A549 (cell line): ENCODE measurements at regions not wholly inside any gene's neighbourhood (a gene's known extent, or its start where the extent isn't known, plus 50 kb on each side); places are given as distances from the start of the nearest gene placed in this dataset.

Experiments used
- ATAC-seq, 2 experiments: fragments of 200-7000 bp in 1 of 2; fragments of >200 bp in 1 of 2; cut with Nextera tagmentation in 1 of 2; cut with Tn5 transposase in 1 of 2; 3 replicates each; pipeline versions ENCODE4 v1.8.0 to v1.9.1; 2018 to 2020; ENCODE audit warnings: mild to moderate bottlenecking in 1 of 2, moderate library complexity in 1 of 2
- CTCF ChIA-PET: fragments of 300-600 bp; sonication (Branson Sonifier 250); formaldehyde crosslinking; extraction: SDS; loops from one replicate; lab custom pipeline; 2021; ENCODE audit warnings: antibody characterized with exemption, inconsistent platforms; lab: Yijun Ruan, JAX
- POLR2A ChIA-PET: fragments of 350-600 bp; formaldehyde crosslinking; extraction: SDS; loops from one replicate; lab custom pipeline; 2021; ENCODE audit warnings: antibody characterized with exemption, inconsistent platforms; lab: Yijun Ruan, JAX
- DNase-seq, 2 experiments: peaks; one replicate each; pipeline versions ENCODE4 v3.0.0 to v3.0.0-alpha.2; 2011 to 2016; ENCODE audit warnings: low read depth in 1 of 2, low spot score in 1 of 2
- FAIRE-seq: peaks from 2 replicates; lab custom pipeline; 2011; peaks lifted over from hg19 to GRCh38; lab: Jason Lieb, UNC
- H3K27ac ChIP-seq, 2 experiments: fragments of >200 bp; sonication (Bioruptor Twin); formaldehyde crosslinking; 3 replicates each; pipeline ENCODE4 v1.5.1; 2016 to 2017
- H3K4me1 ChIP-seq: fragments of >200 bp; sonication (Bioruptor Twin); formaldehyde crosslinking; 3 replicates; pipeline ENCODE4 v1.6.1; 2016
- H3K4me2 ChIP-seq: fragments of >200 bp; sonication (Bioruptor Twin); formaldehyde crosslinking; 3 replicates; pipeline ENCODE4 v1.6.1; 2016
- H3K4me3 ChIP-seq: fragments of >200 bp; sonication (Bioruptor Twin); formaldehyde crosslinking; 3 replicates; pipeline ENCODE4 v1.5.1; 2016
- H3K9me3 ChIP-seq: fragments of >200 bp; sonication (Bioruptor Twin); formaldehyde crosslinking; 3 replicates; pipeline ENCODE4 v1.6.1; 2016
- CEBPB ChIP-seq, 2 experiments: fragments of >200 bp in 1 of 2; sonication (Bioruptor Twin) in 1 of 2; formaldehyde crosslinking in 1 of 2; IDR thresholded peaks; 2 replicates each; pipeline ENCODE4 v1.6.1; 2012 to 2016
- CHD4 ChIP-seq: fragments of 200-600 bp; sonication (generic); IDR thresholded peaks from 2 replicates; pipeline ENCODE4 v1.6.1; 2016; ENCODE audit warnings: antibody characterized with exemption, mild to moderate bottlenecking, borderline replicate concordance
- ESRRA ChIP-seq: fragments of 150-350 bp; IDR thresholded peaks from 2 replicates; pipeline ENCODE4 v1.6.1; 2014; ENCODE audit warnings: mild to moderate bottlenecking, low read length, borderline replicate concordance
- FOXS1 ChIP-seq: fragments of 250-450 bp; sonication (Bioruptor Pico); IDR thresholded peaks from 2 replicates; pipeline ENCODE4 v1.5.0; 2020; ENCODE audit warnings: mild to moderate bottlenecking, moderate library complexity
- HDAC2 ChIP-seq: fragments of 200-600 bp; sonication (generic); IDR thresholded peaks from 2 replicates; pipeline ENCODE4 v1.6.1; 2016
- HEYL ChIP-seq: fragments of 250-450 bp; sonication (Bioruptor Pico); IDR thresholded peaks from 2 replicates; pipeline ENCODE4 v1.8.0; 2021; ENCODE audit warnings: mild to moderate bottlenecking, moderate library complexity
- HOXB5 ChIP-seq: fragments of 250-450 bp; sonication (Bioruptor Pico); IDR thresholded peaks from 2 replicates; pipeline ENCODE4 v1.5.0; 2020; ENCODE audit warnings: mild to moderate bottlenecking, moderate library complexity
- JUNB ChIP-seq: fragments of >200 bp; sonication (Bioruptor Twin); formaldehyde crosslinking; IDR thresholded peaks from 2 replicates; pipeline ENCODE4 v1.6.1; 2016
- KDM1A ChIP-seq: fragments of 200-600 bp; sonication (generic); IDR thresholded peaks from 2 replicates; pipeline ENCODE4 v1.6.1; 2016; ENCODE audit warnings: low read depth, mild to moderate bottlenecking
- MAZ ChIP-seq: fragments of 150-350 bp; IDR thresholded peaks from 2 replicates; pipeline ENCODE4 v1.6.1; 2014; ENCODE audit warnings: antibody characterized with exemption, low read depth, low read length, borderline replicate concordance
- NR3C1 ChIP-seq: fragments of >200 bp; sonication (Bioruptor Twin); formaldehyde crosslinking; IDR thresholded peaks from 3 replicates; pipeline ENCODE4 v1.6.1; 2017
- PHF8 ChIP-seq: fragments of 200-600 bp; sonication (generic); IDR thresholded peaks from 2 replicates; pipeline ENCODE4 v1.6.1; 2016; ENCODE audit warnings: low read depth, mild to moderate bottlenecking, antibody characterized with exemption, moderate library complexity, borderline replicate concordance
- RAD21 ChIP-seq, 2 experiments: fragments of >200 bp in 1 of 2; sonication (Bioruptor Twin) in 1 of 2; formaldehyde crosslinking in 1 of 2; IDR thresholded peaks in 1 of 2; conservative IDR thresholded peaks in 1 of 2; 2 replicates in 1 of 2; 3 replicates in 1 of 2; pipeline ENCODE4 v1.6.1; 2012 to 2018; ENCODE audit warnings: inconsistent platforms in 1 of 2
- RCOR1 ChIP-seq: fragments of 150-350 bp; IDR thresholded peaks from 2 replicates; pipeline ENCODE4 v1.6.1; 2014; ENCODE audit warnings: antibody characterized with exemption, low read length, low read depth
- RFX5 ChIP-seq: fragments of 450-650 bp; IDR thresholded peaks from 2 replicates; pipeline ENCODE4 v1.7.1; 2014; ENCODE audit warnings: antibody characterized with exemption, mild to moderate bottlenecking, moderate library complexity
- TFCP2L1 ChIP-seq: fragments of 250-450 bp; sonication (Bioruptor Pico); IDR thresholded peaks from 2 replicates; pipeline ENCODE4 v1.5.0; 2021; ENCODE audit warnings: mild to moderate bottlenecking
- ZFP36 ChIP-seq: fragments of 450-650 bp; IDR thresholded peaks from 2 replicates; pipeline ENCODE4 v1.6.1; 2014; ENCODE audit warnings: borderline replicate concordance; ENCODE audit not compliant: partially characterized antibody
- ZSCAN20 ChIP-seq: fragments of 250-450 bp; sonication (Bioruptor Pico); IDR thresholded peaks from 2 replicates; pipeline ENCODE4 v1.8.0; 2022; ENCODE audit warnings: mild to moderate bottlenecking, moderate library complexity
- WGBS: methylation state at CpG from one replicate; pipeline ENCODE4 v1.1.6; 2017; ENCODE audit errors: missing lambda C conversion rate; 5-methylcytosine and 5-hydroxymethylcytosine counted together
- TF ChIP-seq, protein P1 (sequence below): IDR thresholded peaks from 2 replicates; pipeline ENCODE4 v1.6.1; 2012
- TF ChIP-seq, protein P2 (sequence below): fragments of >200 bp; sonication (Bioruptor Twin); formaldehyde crosslinking; IDR thresholded peaks from 3 replicates; pipeline ENCODE4 v1.5.1; 2016
- TF ChIP-seq, protein P3 (sequence below): IDR thresholded peaks from 2 replicates; pipeline ENCODE4 v1.6.1; 2012; ENCODE audit warnings: low read depth, borderline replicate concordance
- TF ChIP-seq, protein P4 (sequence below): fragments of 250-450 bp; sonication (Bioruptor Pico); IDR thresholded peaks from 2 replicates; pipeline ENCODE4 v1.5.0; 2020; ENCODE audit warnings: low read depth, mild to moderate bottlenecking, moderate library complexity
- TF ChIP-seq, protein P5 (sequence below): fragments of 200-600 bp; sonication (generic); IDR thresholded peaks from 2 replicates; pipeline ENCODE4 v1.6.1; 2016; ENCODE audit warnings: antibody characterized with exemption, mild to moderate bottlenecking, moderate library complexity
- TF ChIP-seq, protein P6 (sequence below): fragments of >200 bp; sonication (Bioruptor Twin); formaldehyde crosslinking; IDR thresholded peaks from 3 replicates; pipeline ENCODE4 v1.6.1; 2016

DNA sequence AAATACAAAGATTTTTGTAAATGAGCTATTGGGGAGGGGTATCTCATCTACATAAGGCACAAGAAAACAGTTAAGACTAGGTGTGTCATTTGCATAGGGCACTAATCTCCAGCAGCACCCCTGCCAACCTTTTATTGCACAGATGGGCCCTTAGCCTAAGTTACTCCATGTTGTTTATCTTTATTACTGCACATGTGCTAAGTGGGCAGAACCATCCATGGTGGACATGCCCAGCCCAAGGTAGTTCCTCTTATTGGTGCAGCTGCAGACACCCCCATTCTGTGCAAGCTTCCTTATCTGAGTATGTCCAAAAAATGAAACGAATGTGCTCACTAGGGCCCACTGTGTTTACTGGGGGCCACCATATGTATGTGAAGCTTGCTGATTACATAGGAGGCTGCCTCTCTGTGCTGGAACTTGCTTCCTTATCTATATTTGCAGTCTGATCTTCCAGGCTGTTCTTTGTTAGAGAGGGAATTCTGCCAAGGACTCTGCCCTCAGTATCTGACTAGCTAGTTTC is 77.3 kb upstream of the NEK7 start:
- DNase-seq = no peak
- WGBS = 33% methylated on average over 1 of the region's 1 CpG
- CTCF ChIA-PET = interaction anchor here (2.0 kb wide), 1 partner anchor 9 kb away, joined by 9 read pairs; no protein-coding TSS in a partner anchor
- H3K27ac ChIP-seq = no peak overlapping the region
- ATAC-seq = no peak
- no peaks in the 10 kb centered on the region for H3K4me1 ChIP-seq
- no peak for TF ChIP-seq RCOR1
- FAIRE-seq = no peak
- POLR2A ChIA-PET = no interaction called here
- H3K4me3 ChIP-seq = no peak overlapping the region
- H3K9me3 ChIP-seq = no peaks in the 10 kb centered on the region
- H3K4me2 ChIP-seq = no peak overlapping the region

DNA sequence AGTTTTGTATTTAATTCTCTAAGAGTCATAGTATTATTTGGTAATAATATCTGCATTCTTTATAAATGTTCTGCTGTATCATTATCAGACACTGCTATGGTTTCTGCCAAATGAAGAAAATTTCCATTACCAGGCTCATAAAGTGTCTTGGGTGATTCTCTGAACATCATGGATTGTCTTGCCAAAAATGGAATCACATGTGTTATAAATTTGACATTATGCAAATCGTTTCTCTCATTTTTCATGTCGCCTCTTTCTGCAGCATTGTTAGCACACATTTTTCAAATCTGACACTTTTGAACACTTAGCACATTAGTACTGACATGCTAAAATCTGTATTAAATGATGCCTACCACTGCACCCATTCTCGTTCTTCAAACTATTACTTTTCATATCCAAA is 74.2 kb upstream of the NEK7 start:
- no peak for TF ChIP-seq MAZ
- TF ChIP-seq HEYL (CRISPR knock-in tag) = no peak
- no peak for TF ChIP-seq ZSCAN20 (CRISPR knock-in tag)
- TF ChIP-seq, protein P1, sequence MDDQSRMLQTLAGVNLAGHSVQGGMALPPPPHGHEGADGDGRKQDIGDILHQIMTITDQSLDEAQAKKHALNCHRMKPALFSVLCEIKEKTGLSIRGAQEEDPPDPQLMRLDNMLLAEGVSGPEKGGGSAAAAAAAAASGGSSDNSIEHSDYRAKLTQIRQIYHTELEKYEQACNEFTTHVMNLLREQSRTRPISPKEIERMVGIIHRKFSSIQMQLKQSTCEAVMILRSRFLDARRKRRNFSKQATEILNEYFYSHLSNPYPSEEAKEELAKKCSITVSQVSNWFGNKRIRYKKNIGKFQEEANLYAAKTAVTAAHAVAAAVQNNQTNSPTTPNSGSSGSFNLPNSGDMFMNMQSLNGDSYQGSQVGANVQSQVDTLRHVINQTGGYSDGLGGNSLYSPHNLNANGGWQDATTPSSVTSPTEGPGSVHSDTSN = no peak
- no peak for TF ChIP-seq HDAC2
- TF ChIP-seq, protein P2, sequence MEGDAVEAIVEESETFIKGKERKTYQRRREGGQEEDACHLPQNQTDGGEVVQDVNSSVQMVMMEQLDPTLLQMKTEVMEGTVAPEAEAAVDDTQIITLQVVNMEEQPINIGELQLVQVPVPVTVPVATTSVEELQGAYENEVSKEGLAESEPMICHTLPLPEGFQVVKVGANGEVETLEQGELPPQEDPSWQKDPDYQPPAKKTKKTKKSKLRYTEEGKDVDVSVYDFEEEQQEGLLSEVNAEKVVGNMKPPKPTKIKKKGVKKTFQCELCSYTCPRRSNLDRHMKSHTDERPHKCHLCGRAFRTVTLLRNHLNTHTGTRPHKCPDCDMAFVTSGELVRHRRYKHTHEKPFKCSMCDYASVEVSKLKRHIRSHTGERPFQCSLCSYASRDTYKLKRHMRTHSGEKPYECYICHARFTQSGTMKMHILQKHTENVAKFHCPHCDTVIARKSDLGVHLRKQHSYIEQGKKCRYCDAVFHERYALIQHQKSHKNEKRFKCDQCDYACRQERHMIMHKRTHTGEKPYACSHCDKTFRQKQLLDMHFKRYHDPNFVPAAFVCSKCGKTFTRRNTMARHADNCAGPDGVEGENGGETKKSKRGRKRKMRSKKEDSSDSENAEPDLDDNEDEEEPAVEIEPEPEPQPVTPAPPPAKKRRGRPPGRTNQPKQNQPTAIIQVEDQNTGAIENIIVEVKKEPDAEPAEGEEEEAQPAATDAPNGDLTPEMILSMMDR = no peak
- TF ChIP-seq HOXB5 (CRISPR knock-in tag) = no peak
- no peak for TF ChIP-seq NR3C1
- TF ChIP-seq JUNB = no peak
- TF ChIP-seq, protein P3, sequence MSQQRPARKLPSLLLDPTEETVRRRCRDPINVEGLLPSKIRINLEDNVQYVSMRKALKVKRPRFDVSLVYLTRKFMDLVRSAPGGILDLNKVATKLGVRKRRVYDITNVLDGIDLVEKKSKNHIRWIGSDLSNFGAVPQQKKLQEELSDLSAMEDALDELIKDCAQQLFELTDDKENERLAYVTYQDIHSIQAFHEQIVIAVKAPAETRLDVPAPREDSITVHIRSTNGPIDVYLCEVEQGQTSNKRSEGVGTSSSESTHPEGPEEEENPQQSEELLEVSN = no peak
- TF ChIP-seq FOXS1 (CRISPR knock-in tag) = no peak
- no peak for TF ChIP-seq CHD4
- no peak for TF ChIP-seq ZFP36
- ChIA-PET POLR2A (no interaction called here), CTCF (no interaction called here)
- ATAC-seq = no peak
- no peaks in the 10 kb centered on the region for H3K9me3 ChIP-seq
- no peak overlapping the region for H3K4me3 ChIP-seq
- 61% methylated on average over 3 of the region's 3 CpGs for WGBS
- no peak overlapping the region for H3K27ac ChIP-seq
- no peak overlapping the region for H3K4me2 ChIP-seq
- no peaks in the 10 kb centered on the region for H3K4me1 ChIP-seq
- no peak for FAIRE-seq
- DNase-seq = no peak

DNA sequence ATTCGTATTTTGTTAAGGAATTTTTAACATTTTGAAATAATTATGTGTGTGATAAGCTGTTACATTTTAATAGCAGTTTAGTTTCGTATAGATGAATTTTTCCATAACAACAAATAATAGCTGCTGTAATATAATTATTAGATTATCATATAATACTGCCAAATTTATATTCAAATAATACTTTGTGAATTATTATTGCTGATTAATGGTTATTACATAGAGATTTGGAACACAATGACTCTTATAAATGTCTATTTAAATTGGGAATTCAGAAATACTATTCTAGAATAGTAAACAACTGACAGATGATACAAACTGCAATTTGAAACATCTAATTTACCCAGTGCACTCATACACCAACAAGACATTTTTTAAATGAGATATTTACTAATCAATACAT is 73.2 kb upstream of the NEK7 start:
- Histone ChIP-seq H3K4me2 (no peak overlapping the region), H3K9me3 (no peaks in the 10 kb centered on the region), H3K27ac (no peak overlapping the region), H3K4me1 (0 out of 3 replicates have a peak, but pooled peaks cover 2% of the 10 kb centered on the region), H3K4me3 (no peak overlapping the region)
- DNase-seq (no peak), FAIRE-seq (no peak), ATAC-seq (no peak)
- WGBS = 59% methylated on average over 2 of the region's 2 CpGs
- ChIA-PET CTCF (no interaction called here), POLR2A (no interaction called here)
- TF ChIP-seq TFCP2L1 (CRISPR knock-in tag) (no peak), RAD21 (conservative IDR thresholded peaks at IDR 0.05 in 1 of 2, IDR thresholded peaks at IDR 0.05 in 1 of 2) (no peak), CEBPB (IDR thresholded peaks at IDR 0.05) (no peak), ZFP36 (no peak), PHF8 (no peak), KDM1A (no peak), ESRRA (no peak), RFX5 (no peak)
- TF ChIP-seq, protein P4, sequence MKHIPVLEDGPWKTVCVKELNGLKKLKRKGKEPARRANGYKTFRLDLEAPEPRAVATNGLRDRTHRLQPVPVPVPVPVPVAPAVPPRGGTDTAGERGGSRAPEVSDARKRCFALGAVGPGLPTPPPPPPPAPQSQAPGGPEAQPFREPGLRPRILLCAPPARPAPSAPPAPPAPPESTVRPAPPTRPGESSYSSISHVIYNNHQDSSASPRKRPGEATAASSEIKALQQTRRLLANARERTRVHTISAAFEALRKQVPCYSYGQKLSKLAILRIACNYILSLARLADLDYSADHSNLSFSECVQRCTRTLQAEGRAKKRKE (CRISPR knock-in tag) = no peak
- TF ChIP-seq, protein P3 = no peak
- TF ChIP-seq, protein P5, sequence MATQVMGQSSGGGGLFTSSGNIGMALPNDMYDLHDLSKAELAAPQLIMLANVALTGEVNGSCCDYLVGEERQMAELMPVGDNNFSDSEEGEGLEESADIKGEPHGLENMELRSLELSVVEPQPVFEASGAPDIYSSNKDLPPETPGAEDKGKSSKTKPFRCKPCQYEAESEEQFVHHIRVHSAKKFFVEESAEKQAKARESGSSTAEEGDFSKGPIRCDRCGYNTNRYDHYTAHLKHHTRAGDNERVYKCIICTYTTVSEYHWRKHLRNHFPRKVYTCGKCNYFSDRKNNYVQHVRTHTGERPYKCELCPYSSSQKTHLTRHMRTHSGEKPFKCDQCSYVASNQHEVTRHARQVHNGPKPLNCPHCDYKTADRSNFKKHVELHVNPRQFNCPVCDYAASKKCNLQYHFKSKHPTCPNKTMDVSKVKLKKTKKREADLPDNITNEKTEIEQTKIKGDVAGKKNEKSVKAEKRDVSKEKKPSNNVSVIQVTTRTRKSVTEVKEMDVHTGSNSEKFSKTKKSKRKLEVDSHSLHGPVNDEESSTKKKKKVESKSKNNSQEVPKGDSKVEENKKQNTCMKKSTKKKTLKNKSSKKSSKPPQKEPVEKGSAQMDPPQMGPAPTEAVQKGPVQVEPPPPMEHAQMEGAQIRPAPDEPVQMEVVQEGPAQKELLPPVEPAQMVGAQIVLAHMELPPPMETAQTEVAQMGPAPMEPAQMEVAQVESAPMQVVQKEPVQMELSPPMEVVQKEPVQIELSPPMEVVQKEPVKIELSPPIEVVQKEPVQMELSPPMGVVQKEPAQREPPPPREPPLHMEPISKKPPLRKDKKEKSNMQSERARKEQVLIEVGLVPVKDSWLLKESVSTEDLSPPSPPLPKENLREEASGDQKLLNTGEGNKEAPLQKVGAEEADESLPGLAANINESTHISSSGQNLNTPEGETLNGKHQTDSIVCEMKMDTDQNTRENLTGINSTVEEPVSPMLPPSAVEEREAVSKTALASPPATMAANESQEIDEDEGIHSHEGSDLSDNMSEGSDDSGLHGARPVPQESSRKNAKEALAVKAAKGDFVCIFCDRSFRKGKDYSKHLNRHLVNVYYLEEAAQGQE = no peak
- TF ChIP-seq, protein P6, sequence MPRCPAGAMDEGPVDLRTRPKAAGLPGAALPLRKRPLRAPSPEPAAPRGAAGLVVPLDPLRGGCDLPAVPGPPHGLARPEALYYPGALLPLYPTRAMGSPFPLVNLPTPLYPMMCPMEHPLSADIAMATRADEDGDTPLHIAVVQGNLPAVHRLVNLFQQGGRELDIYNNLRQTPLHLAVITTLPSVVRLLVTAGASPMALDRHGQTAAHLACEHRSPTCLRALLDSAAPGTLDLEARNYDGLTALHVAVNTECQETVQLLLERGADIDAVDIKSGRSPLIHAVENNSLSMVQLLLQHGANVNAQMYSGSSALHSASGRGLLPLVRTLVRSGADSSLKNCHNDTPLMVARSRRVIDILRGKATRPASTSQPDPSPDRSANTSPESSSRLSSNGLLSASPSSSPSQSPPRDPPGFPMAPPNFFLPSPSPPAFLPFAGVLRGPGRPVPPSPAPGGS = no peak
